ENCODE measurements at regions not wholly inside any gene's neighbourhood (a gene's known extent, or its start where the extent isn't known, plus 50 kb on each side); places are given as distances from the start of the nearest gene placed in this dataset.

DNA sequence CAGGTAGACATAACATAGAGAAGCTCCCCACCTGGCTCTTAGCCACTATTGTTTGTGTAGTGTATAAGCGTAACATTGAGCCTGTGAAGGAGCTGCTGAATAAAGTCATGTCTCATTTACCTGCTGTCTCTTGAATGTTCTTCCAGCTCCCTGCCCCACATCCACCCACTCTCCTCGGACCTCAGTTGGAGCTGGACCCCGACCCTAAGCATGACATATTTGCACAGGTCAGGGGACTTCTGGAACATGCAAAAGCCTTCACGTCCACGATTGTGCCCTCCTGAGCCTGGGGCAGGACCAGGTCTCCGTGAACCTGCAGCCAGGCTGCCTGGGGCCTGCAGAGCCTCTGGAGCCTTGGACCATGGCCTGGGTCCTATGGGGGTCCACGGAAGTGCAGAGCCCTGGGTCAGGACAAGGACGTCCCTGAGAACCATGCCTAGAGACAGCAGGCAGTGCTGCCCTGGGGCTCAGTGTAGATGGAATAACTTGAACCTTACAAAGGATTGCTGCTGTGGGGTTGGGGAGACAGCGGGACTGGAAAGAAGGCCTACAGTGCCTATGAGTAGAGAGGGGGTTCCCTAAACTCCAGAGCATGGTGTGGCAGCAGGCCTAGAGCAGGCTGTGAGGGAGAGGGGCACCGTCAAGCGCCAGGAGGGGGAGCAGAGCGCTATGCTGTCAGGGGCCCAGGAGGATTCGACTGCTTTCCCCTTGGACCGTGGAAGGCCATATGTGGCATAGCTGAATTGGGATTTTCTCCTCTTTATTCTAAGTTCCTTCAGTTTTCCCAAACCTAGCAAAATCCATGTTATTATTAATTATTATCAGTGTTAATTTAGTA lies 99.9 kb upstream of the ZNF236 start:
- TF ChIP-seq EZH2 (IDR thresholded peaks at IDR 0.05), result no peak
- no peak for TF ChIP-seq FOXP2 (optimal IDR thresholded peaks at IDR 0.05; ENCODE audit: control extremely low read depth, extremely low read length, insufficient read depth)
- TF ChIP-seq POLR2AphosphoS5 (IDR thresholded peaks at IDR 0.05; ENCODE audit: borderline replicate concordance, low read depth, low read length), result no peak

Data from SK-N-MC (cell line).